Liver (tissue), 8 donors: ENCODE measurements at regions not wholly inside any gene's neighbourhood (a gene's known extent, or its start where the extent isn't known, plus 50 kb on each side); places are given as distances from the start of the nearest gene placed in this dataset.

ENCODE experiments used
- DNase-seq: peaks from one replicate; pipeline ENCODE4 v3.0.0-alpha.2; 2017; ENCODE audit warnings: low spot score
- H3K27ac ChIP-seq, 2 donors: one replicate each; pipeline ENCODE4 v1.7.0; 2013; ENCODE audit warnings: inconsistent platforms in 2 of 2, low read length in 2 of 2, control low read depth in 1 of 2, low read depth in 1 of 2, mild to moderate bottlenecking in 1 of 2
- H3K27me3 ChIP-seq, 4 donors: one replicate each; pipeline versions ENCODE4 v1.6.1 to v1.7.0; 2013; ENCODE audit warnings: low read length in 3 of 4, inconsistent platforms in 1 of 4, mild to moderate bottlenecking in 1 of 4, moderate library complexity in 1 of 4; ENCODE audit not compliant: control insufficient read depth in 4 of 4, insufficient read depth in 4 of 4
- H3K36me3 ChIP-seq, 4 donors: one replicate each; pipeline versions ENCODE4 v1.6.1 to v1.7.0; 2013; ENCODE audit warnings: low read length in 3 of 4, mild to moderate bottlenecking in 3 of 4, low read depth in 1 of 4, moderate library complexity in 1 of 4; ENCODE audit not compliant: control insufficient read depth in 4 of 4, insufficient read depth in 3 of 4
- H3K4me1 ChIP-seq, 4 donors: one replicate each; pipeline versions ENCODE4 v1.6.1 to v1.7.0; 2013; ENCODE audit warnings: low read length in 3 of 4, mild to moderate bottlenecking in 3 of 4, moderate library complexity in 1 of 4; ENCODE audit not compliant: control insufficient read depth in 4 of 4, insufficient read depth in 4 of 4
- H3K4me3 ChIP-seq, 3 donors: one replicate each; pipeline versions ENCODE4 v1.6.1 to v1.7.0; 2013; ENCODE audit warnings: low read length in 3 of 3, control low read depth in 1 of 3, low read depth in 1 of 3, mild to moderate bottlenecking in 1 of 3
- H3K9ac ChIP-seq, 2 donors: one replicate each; pipeline ENCODE4 v1.7.0; 2013; ENCODE audit warnings: low read length in 2 of 2, mild to moderate bottlenecking in 2 of 2, moderate library complexity in 2 of 2, control low read depth in 1 of 2, low read depth in 1 of 2
- H3K9me3 ChIP-seq, 4 donors: one replicate each; pipeline versions ENCODE4 v1.6.1 to v1.7.0; 2013; ENCODE audit warnings: low read length in 3 of 4; ENCODE audit not compliant: control insufficient read depth in 4 of 4
- ATF3 ChIP-seq: IDR thresholded peaks from 2 replicates; pipeline ENCODE4 v1.6.1; 2016; ENCODE audit warnings: antibody characterized with exemption
- CTCF ChIP-seq: fragments of 150-350 bp; IDR thresholded peaks from 2 replicates; pipeline ENCODE4 v1.5.1; 2017; ENCODE audit warnings: improper control_type of control experiment, low read depth, low read length; ENCODE audit not compliant: missing input control
- FOXA1 ChIP-seq: IDR thresholded peaks from 2 replicates; pipeline ENCODE4 v1.6.1; 2016; ENCODE audit warnings: antibody characterized with exemption
- FOXA2 ChIP-seq: IDR thresholded peaks from 2 replicates; pipeline ENCODE4 v1.6.1; 2016; ENCODE audit warnings: antibody characterized with exemption
- GABPA ChIP-seq, 2 donors: IDR thresholded peaks in 1 of 2; conservative IDR thresholded peaks in 1 of 2; 2 replicates each; pipeline ENCODE4 v1.6.1; 2016; ENCODE audit warnings: antibody characterized with exemption in 2 of 2, mild to moderate bottlenecking in 1 of 2, moderate library complexity in 1 of 2
- HNF4A ChIP-seq, 2 donors: conservative IDR thresholded peaks; 2 replicates each; pipeline ENCODE4 v1.6.1; 2016; ENCODE audit warnings: antibody characterized with exemption in 2 of 2, mild to moderate bottlenecking in 2 of 2
- JUND ChIP-seq, 2 donors: IDR thresholded peaks; 2 replicates each; pipeline ENCODE4 v1.6.1; 2016; ENCODE audit warnings: antibody characterized with exemption in 2 of 2
- MAX ChIP-seq: IDR thresholded peaks from 2 replicates; pipeline ENCODE4 v1.6.1; 2016; ENCODE audit warnings: antibody characterized with exemption
- NR2F2 ChIP-seq: IDR thresholded peaks from 2 replicates; pipeline ENCODE4 v1.6.1; 2016; ENCODE audit warnings: antibody characterized with exemption
- RAD21 ChIP-seq, 2 donors: IDR thresholded peaks; 2 replicates each; pipeline ENCODE4 v1.6.1; 2016; ENCODE audit warnings: antibody characterized with exemption in 2 of 2, mild to moderate bottlenecking in 2 of 2
- REST ChIP-seq: IDR thresholded peaks from 2 replicates; pipeline ENCODE4 v1.6.1; 2016; ENCODE audit warnings: antibody characterized with exemption, mild to moderate bottlenecking
- RXRA ChIP-seq, 2 donors: IDR thresholded peaks; 2 replicates each; pipeline ENCODE4 v1.6.1; 2017 to 2018; ENCODE audit warnings: antibody characterized with exemption in 2 of 2, mild to moderate bottlenecking in 1 of 2
- TAF1 ChIP-seq: conservative IDR thresholded peaks from 2 replicates; pipeline ENCODE4 v1.6.1; 2016; ENCODE audit warnings: antibody characterized with exemption, mild to moderate bottlenecking
- YY1 ChIP-seq: IDR thresholded peaks from 2 replicates; pipeline ENCODE4 v1.6.1; 2016; ENCODE audit warnings: antibody characterized with exemption, mild to moderate bottlenecking
- ZBTB33 ChIP-seq: IDR thresholded peaks from 2 replicates; pipeline ENCODE4 v1.6.1; 2016; ENCODE audit warnings: antibody characterized with exemption
- WGBS: extraction: QIAGEN DNeasy Blood & Tissue Kit; methylation state at CpG from one replicate; pipeline ENCODE4 v1.1.7; 2013; 5-methylcytosine and 5-hydroxymethylcytosine counted together
- donor health status: healthy.
- donor health status: healthy.
- donor health status: healthy.
- donor health status: healthy.
- donor health status: healthy.

- Histone ChIP-seq H3K27me3 (no peaks in the 10 kb centered on the region), H3K36me3 (no peaks in the 10 kb centered on the region), H3K27ac (no peak overlapping the region), H3K4me1 (no peaks in the 10 kb centered on the region), H3K9ac (no peak overlapping the region), H3K4me3 (no peak overlapping the region), H3K9me3 (no peaks in the 10 kb centered on the region)
- no peak for DNase-seq
- WGBS: 57% methylated on average over 1 of the region's 1 CpG
- TF ChIP-seq RAD21 (IDR thresholded peaks at IDR 0.05): peak; percentile 16 to 20
- no peak for TF ChIP-seq MAX
Observed at GRCh38 chr11:101390539-101390938, 193.3 kb downstream of the TRPC6 start.

GRCh38 chr11:101369835-101370234 is 214.0 kb downstream of the TRPC6 start:
- no peak for DNase-seq
- no peaks in the 10 kb centered on the region for H3K9me3 ChIP-seq
- H3K27me3 ChIP-seq: no peaks in the 10 kb centered on the region
- H3K36me3 ChIP-seq: no peaks in the 10 kb centered on the region
- H3K27ac ChIP-seq: no peak overlapping the region
- H3K9ac ChIP-seq: no peak overlapping the region
- no peak overlapping the region for H3K4me3 ChIP-seq
- TF ChIP-seq GABPA (IDR thresholded peaks at IDR 0.05 in 1 of 2, conservative IDR thresholded peaks at IDR 0.05 in 1 of 2) (no peak), ATF3 (no peak), TAF1 (no peak), HNF4A (conservative IDR thresholded peaks at IDR 0.05) (no peak), REST (no peak), MAX (no peak), JUND (IDR thresholded peaks at IDR 0.05) (no peak), FOXA1 (no peak), FOXA2 (no peak), ZBTB33 (no peak), RXRA (IDR thresholded peaks at IDR 0.05) (no peak), YY1 (no peak), CTCF (no peak), NR2F2 (no peak)
- H3K4me1 ChIP-seq: no peaks in the 10 kb centered on the region
- 72% methylated on average over 5 of the region's 5 CpGs for WGBS
